ENCODE measurements at regions not wholly inside any gene's neighbourhood (a gene's known extent, or its start where the extent isn't known, plus 50 kb on each side); places are given as distances from the start of the nearest gene placed in this dataset.
"Not testable (repeated sequence)": the region's sequence is repeated elsewhere in the genome, so short reads cannot be mapped to it uniquely, and the experiment has no call there.

- not testable (repeated sequence) for DNase-seq
Measured at GRCh38 chr9:61817127-61817705, 627.4 kb downstream of the SPATA31A7 start.

- peak; percentile 78 to 90 for DNase-seq
Measured at GRCh38 chr9:61853624-61854259, 663.9 kb downstream of the SPATA31A7 start.

GRCh38 chr9:61854260-61854640 lies 664.4 kb downstream of the SPATA31A7 start:
- not testable (repeated sequence) for DNase-seq

GRCh38 chr9:61856283-61856682 lies 666.4 kb downstream of the SPATA31A7 start:
- not testable (repeated sequence) for DNase-seq

DNA sequence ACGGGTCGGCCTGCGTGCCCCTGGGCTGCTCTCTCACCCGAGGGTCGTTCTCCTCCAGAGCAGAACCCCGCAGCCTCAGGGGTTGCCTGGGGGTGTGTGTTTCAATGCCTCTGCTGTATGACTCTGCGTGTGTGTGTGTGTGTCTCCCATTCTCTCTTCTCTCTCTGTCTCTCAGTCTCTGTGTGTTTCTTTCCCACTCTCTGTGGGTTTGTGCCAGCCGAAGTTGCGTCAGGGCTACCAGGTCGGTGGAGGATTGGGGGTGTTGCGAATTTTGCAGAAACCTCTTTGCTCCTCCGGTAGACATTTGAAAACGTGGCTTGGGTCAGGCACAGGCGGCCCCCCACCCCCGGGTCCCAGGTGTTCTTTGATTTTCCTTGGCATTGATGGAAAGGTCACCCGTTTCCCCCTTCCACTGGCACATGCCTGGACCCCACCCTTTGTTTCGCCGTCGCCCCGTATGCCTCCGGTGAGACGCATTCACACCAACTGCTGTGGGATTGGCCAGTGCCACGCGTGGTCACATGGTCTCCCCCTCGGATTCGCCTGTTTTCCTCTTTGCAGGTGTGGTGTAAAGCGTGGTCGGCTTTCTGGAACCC lies 667.1 kb downstream of the SPATA31A7 start:
- DNase-seq, result not testable (repeated sequence)

DNA sequence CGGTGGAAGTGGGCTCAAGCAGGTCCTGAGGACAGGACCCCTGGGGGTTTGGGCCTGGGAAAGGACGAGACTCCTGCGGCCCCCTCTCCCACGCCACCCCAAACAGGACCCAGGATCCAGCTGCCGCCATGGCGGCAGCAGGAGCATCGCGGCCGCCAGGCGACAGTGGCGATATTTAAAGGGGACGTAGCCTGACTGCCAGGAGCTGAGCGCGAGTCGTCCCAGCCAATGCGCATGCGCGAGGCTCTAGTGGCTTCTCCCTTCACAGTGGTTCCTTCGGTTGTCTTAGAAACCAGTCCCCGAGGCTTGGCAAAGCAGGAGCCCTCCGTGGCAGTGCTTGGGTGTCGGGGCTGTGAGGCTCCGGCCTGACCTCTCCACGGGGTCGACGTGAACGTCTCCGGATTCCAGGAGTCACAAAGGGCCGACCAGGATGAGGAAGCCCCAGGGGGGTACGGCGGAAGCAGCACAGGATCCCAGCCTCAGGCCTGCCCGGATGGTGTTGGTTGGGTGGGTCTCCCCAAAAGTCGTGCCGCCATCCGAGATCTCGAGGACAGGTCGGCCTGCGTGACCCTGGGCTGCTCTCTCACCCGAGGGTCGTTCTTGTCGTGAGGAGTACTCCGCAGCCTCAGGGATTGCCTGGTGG lies 668.0 kb downstream of the SPATA31A7 start:
- DNase-seq, result not testable (repeated sequence)

GRCh38 chr9:61862431-61862971 lies 672.7 kb downstream of the SPATA31A7 start:
- DNase-seq, result peak; percentile 48 to 59

GRCh38 chr9:61864463-61864862 lies 674.6 kb downstream of the SPATA31A7 start:
- DNase-seq, result not testable (repeated sequence)

DNA sequence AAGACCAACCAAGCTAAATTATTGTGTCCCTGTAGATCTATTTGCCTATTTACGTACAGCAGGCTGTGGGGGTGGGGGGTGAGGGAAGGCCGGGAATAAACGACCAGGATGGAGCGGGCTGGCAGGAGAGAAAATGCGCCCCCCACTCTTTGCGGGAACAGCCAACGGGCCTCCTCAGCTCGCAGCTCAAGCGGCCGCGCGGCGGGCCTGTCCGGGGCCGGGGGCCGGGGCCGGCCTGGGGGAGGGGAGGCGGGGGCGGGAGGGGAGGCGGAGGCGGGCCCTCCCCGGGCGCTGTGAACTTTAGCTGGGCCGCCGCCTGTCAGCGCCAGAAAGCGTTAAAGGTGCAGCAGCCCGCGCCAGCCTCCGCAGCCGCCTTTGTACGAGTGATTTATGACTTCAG lies 679.1 kb downstream of the SPATA31A7 start:
- DNase-seq, result not testable (repeated sequence)

- not testable (repeated sequence) for DNase-seq
Measured at GRCh38 chr9:61872329-61872728, 682.5 kb downstream of the SPATA31A7 start.
